Left lung (tissue), 4 donors: ENCODE measurements at regions not wholly inside any gene's neighbourhood (a gene's known extent, or its start where the extent isn't known, plus 50 kb on each side); places are given as distances from the start of the nearest gene placed in this dataset.

ENCODE experiments used
- ATAC-seq: fragments of 200-7000 bp; cut with Tn5 transposase; one replicate; pipeline ENCODE4 v1.9.1; 2020; ENCODE audit warnings: moderate library complexity
- DNase-seq, 4 donors: peaks; one replicate each; pipeline ENCODE4 v3.0.0-alpha.2; 2013 to 2020
- H3K27ac ChIP-seq, 2 donors: fragments of 200-600 bp; sonication (generic) in 1 of 2; one replicate each; pipeline versions ENCODE4 v1.5.0 to v1.8.0; 2020 to 2021
- H3K27me3 ChIP-seq, 2 donors: fragments of 200-600 bp; sonication (generic) in 1 of 2; one replicate each; pipeline versions ENCODE4 v1.5.0 to v1.8.0; 2020 to 2021
- H3K36me3 ChIP-seq, 2 donors: fragments of 200-600 bp; sonication (generic) in 1 of 2; one replicate each; pipeline versions ENCODE4 v1.5.0 to v1.8.0; 2020 to 2021
- H3K4me1 ChIP-seq, 2 donors: fragments of 200-600 bp; one replicate each; pipeline ENCODE4 v1.8.0; 2021
- H3K4me3 ChIP-seq, 2 donors: fragments of 200-600 bp; sonication (generic) in 1 of 2; one replicate each; pipeline versions ENCODE4 v1.5.0 to v1.8.0; 2020 to 2021; ENCODE audit warnings: mild to moderate bottlenecking in 1 of 2
- H3K9me3 ChIP-seq, 2 donors: fragments of 200-600 bp; sonication (generic) in 1 of 2; one replicate each; pipeline versions ENCODE4 v1.5.0 to v1.8.0; 2020 to 2021
- CTCF ChIP-seq, 2 donors: fragments of 200-600 bp; sonication (generic) in 1 of 2; IDR thresholded peaks; one replicate each; pipeline versions ENCODE4 v1.5.0 to v1.8.0; 2021; ENCODE audit warnings: antibody characterized with exemption in 2 of 2
- intact Hi-C, 2 donors: fragments of 100-400 bp; cut with DNase I; formaldehyde crosslinking; loops; one replicate each; pipeline versions ENCODE4 v1.11.2 to v1.14.2; 2022
- donor health status: DM: no; HTN: yes; CAD: no.
- donor health status: DM: no; HTN: no; CAD: no.

DNA sequence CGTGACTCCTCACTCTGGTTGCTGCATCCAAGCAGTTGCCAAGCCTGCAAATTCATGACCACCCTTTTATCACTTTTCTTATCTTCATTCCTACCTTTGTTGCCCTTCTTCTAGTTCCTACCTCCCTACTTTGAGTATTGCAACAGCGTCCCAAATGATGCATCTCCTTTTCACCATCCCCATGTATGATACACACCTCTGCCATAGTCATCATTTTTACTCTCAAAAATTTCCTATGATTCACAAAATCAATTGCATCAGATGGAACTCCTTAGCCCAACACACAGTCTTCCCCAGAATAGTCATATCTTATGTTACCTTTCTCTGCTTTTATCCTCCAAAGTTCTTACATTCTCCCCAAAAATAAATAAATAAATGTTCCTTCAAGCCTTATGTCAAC is 262.6 kb downstream of the TBL1XR1 start:
- ATAC-seq (no peak), DNase-seq (no peak)
- intact Hi-C loops, result loop anchor here in 1 of 2 donors (10.0 kb wide), 1 partner anchor 60 kb away; no protein-coding TSS in a partner anchor
- Histone ChIP-seq H3K4me1 (no peaks in the 10 kb centered on the region), H3K27ac (no peak overlapping the region), H3K9me3 (no peaks in the 10 kb centered on the region), H3K36me3 (no peaks in the 10 kb centered on the region), H3K4me3 (no peak overlapping the region), H3K27me3 (no peaks in the 10 kb centered on the region)
- TF ChIP-seq CTCF (IDR thresholded peaks at IDR 0.05), result no peak

DNA sequence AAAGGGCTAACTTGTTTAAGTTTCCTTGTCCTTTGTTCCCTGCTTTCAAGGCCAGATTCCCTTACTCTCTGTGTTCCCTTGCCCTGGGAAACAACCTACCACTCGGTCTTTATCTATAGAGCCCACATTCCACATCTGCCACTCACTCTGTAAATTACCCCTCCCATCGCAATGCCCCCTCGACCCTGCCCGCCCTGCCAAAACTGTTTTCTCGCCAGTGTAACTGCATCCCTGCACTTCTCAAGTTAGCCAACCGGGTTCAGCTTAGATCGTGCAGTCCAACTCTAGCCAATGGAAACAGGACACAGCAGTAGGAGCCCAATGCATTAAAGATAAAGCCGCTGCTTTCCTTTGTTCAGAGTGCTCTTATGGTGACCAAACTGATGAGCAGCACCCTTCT is 263.6 kb downstream of the TBL1XR1 start:
- intact Hi-C loops, result loop anchor here in 1 of 2 donors (10.0 kb wide), 1 partner anchor 59 kb away; no protein-coding TSS in a partner anchor
- Histone ChIP-seq H3K9me3 (no peaks in the 10 kb centered on the region), H3K4me1 (no peaks in the 10 kb centered on the region), H3K27ac (no peak overlapping the region), H3K27me3 (no peaks in the 10 kb centered on the region), H3K36me3 (no peaks in the 10 kb centered on the region), H3K4me3 (no peak overlapping the region)
- TF ChIP-seq CTCF (IDR thresholded peaks at IDR 0.05), result no peak
- DNase-seq (no peak), ATAC-seq (no peak)

DNA sequence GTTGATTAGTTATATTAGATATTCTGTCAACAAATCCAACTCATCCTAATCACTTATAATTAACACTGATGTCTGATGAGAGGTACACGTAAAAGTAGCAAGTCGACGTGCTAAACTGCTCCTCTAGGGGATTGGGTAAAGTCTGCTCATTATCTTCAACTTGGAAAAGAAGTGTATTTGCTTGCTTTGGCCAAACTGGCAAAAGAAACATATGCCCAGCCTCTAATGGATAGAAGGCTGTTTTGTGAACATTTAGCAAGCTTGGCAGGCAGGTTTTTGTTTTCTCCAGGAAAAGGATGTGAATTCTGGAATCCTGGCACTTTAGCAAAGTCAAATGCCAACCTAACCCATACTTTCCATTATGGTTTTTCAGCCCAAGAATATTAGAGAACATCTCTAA is 264.8 kb downstream of the TBL1XR1 start:
- Histone ChIP-seq H3K4me1 (no peaks in the 10 kb centered on the region), H3K27ac (no peak overlapping the region), H3K4me3 (no peak overlapping the region), H3K36me3 (no peaks in the 10 kb centered on the region), H3K27me3 (no peaks in the 10 kb centered on the region), H3K9me3 (no peaks in the 10 kb centered on the region)
- intact Hi-C loops, result loop anchor here in 1 of 2 donors (10.0 kb wide), 1 partner anchor 58 kb away; no protein-coding TSS in a partner anchor
- TF ChIP-seq CTCF (IDR thresholded peaks at IDR 0.05), result no peak
- DNase-seq, result no peak
- no peak for ATAC-seq

DNA sequence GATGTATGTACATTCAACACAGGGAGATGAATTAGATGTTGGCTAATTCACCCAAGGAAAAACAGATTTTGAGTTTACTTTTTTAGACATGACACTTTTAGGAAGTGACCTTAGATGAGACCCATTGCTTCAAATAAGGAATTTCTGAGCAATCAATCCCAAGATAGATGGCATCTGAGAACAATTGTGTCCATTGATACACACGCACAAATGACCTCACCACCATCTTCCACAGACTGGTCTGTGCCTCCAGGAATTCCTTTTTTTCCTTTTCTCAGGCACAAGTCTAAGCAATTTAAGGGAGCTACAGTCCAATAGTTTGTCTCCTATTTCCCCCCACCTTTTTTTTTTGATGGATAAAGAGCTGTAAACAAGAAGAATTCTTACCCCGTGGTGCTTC is 265.3 kb downstream of the TBL1XR1 start:
- intact Hi-C loops, result loop anchor here in 1 of 2 donors (10.0 kb wide), 1 partner anchor 57 kb away; no protein-coding TSS in a partner anchor

DNA sequence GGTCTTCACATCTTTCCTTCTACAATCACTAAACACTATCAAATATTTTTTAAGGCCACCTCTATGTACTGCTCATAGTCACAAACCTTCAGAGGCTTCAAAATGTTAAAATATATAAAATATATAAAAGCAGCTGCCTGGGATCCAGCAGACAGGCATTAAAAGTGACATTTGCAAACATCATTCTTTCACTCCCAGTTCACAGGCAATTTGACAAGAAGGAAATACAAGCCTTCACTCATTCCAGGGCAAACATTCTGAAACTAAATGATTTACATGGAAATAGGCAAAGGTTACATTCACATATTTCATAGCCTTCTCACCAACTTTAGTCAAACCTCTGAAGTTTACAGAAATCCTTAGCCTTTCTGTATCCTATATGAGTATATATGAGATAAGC is 266.3 kb downstream of the TBL1XR1 start:
- intact Hi-C loops, result loop anchor here in 1 of 2 donors (10.0 kb wide), 1 partner anchor 56 kb away; no protein-coding TSS in a partner anchor
- Histone ChIP-seq H3K4me3 (no peak overlapping the region), H3K9me3 (no peaks in the 10 kb centered on the region), H3K36me3 (no peaks in the 10 kb centered on the region), H3K27ac (no peak overlapping the region), H3K27me3 (no peaks in the 10 kb centered on the region), H3K4me1 (no peaks in the 10 kb centered on the region)
- ATAC-seq, result no peak
- DNase-seq, result no peak
- no peak for TF ChIP-seq CTCF (IDR thresholded peaks at IDR 0.05)

More for the DNA sequence above, 265.3 kb downstream of the TBL1XR1 start:
- Histone ChIP-seq H3K27ac (no peak overlapping the region), H3K4me1 (no peaks in the 10 kb centered on the region), H3K4me3 (no peak overlapping the region), H3K27me3 (no peaks in the 10 kb centered on the region), H3K9me3 (no peaks in the 10 kb centered on the region), H3K36me3 (no peaks in the 10 kb centered on the region)
- DNase-seq (no peak), ATAC-seq (no peak)
- no peak for TF ChIP-seq CTCF (IDR thresholded peaks at IDR 0.05)
